HUES64 (cell line): ENCODE measurements at regions not wholly inside any gene's neighbourhood (a gene's known extent, or its start where the extent isn't known, plus 50 kb on each side); places are given as distances from the start of the nearest gene placed in this dataset.

Experiments
- H3K27ac ChIP-seq: 2 replicates; pipeline ENCODE4 v1.7.0; 2013; ENCODE audit warnings: low read depth, low read length, inconsistent platforms
- H3K27me3 ChIP-seq: 2 replicates; pipeline ENCODE4 v1.6.1; 2013; ENCODE audit warnings: mild to moderate bottlenecking, low read length; ENCODE audit not compliant: insufficient read depth
- H3K36me3 ChIP-seq: 2 replicates; pipeline ENCODE4 v1.6.1; 2013; ENCODE audit warnings: mild to moderate bottlenecking, low read length; ENCODE audit not compliant: insufficient read depth
- H3K4me1 ChIP-seq: 2 replicates; pipeline ENCODE4 v1.6.1; 2013; ENCODE audit warnings: mild to moderate bottlenecking, low read length, moderate library complexity; ENCODE audit not compliant: insufficient read depth
- H3K4me3 ChIP-seq: 2 replicates; pipeline ENCODE4 v1.5.1; 2013; ENCODE audit warnings: mild to moderate bottlenecking, low read length, moderate library complexity
- H3K9ac ChIP-seq: 2 replicates; pipeline ENCODE4 v1.6.1; 2013; ENCODE audit warnings: mild to moderate bottlenecking, low read depth, low read length
- H3K9me3 ChIP-seq: 2 replicates; pipeline ENCODE4 v1.6.1; 2013; ENCODE audit warnings: low read depth, low read length; ENCODE audit not compliant: insufficient read depth
- WGBS: fragments of 150-250, 120-280 bp; methylation state at CpG from one replicate; pipeline ENCODE4 v1.1.7; 2013; ENCODE audit warnings: missing lambda C conversion rate; 5-methylcytosine and 5-hydroxymethylcytosine counted together

- Histone ChIP-seq H3K27ac (no peak overlapping the region), H3K9me3 (no peaks in the 10 kb centered on the region), H3K4me3 (no peak overlapping the region), H3K4me1 (no peaks in the 10 kb centered on the region), H3K36me3 (no peaks in the 10 kb centered on the region), H3K27me3 (no peaks in the 10 kb centered on the region), H3K9ac (no peak overlapping the region)
- WGBS = 74% methylated on average over 2 of the region's 2 CpGs
These were observed 97.4 kb downstream of the SETD4 start for GRCh38 chr21:35962917-35963316.

GRCh38 chr21:35954066-35954465 lies 106.3 kb downstream of the SETD4 start:
- no peak overlapping the region for H3K9ac ChIP-seq
- no peak overlapping the region for H3K27ac ChIP-seq
- WGBS = 96% methylated on average over 4 of the region's 4 CpGs
- H3K36me3 ChIP-seq = no peaks in the 10 kb centered on the region
- no peaks in the 10 kb centered on the region for H3K4me1 ChIP-seq
- no peaks in the 10 kb centered on the region for H3K27me3 ChIP-seq
- no peak overlapping the region for H3K4me3 ChIP-seq
- no peaks in the 10 kb centered on the region for H3K9me3 ChIP-seq

GRCh38 chr21:35953597-35953996 lies 106.7 kb downstream of the SETD4 start:
- no peak overlapping the region for H3K9ac ChIP-seq

GRCh38 chr21:35952651-35953340 lies 107.5 kb downstream of the SETD4 start:
- H3K4me3 ChIP-seq = no peak overlapping the region
- WGBS = 98% methylated on average over 2 of the region's 2 CpGs
- H3K9me3 ChIP-seq = no peaks in the 10 kb centered on the region
- H3K27me3 ChIP-seq = no peaks in the 10 kb centered on the region
- H3K36me3 ChIP-seq = no peaks in the 10 kb centered on the region
- H3K9ac ChIP-seq = no peak overlapping the region
- no peak overlapping the region for H3K27ac ChIP-seq
- H3K4me1 ChIP-seq = no peaks in the 10 kb centered on the region

More at GRCh38 chr21:35953597-35953996, 106.7 kb downstream of the SETD4 start:
- no peaks in the 10 kb centered on the region for H3K4me1 ChIP-seq
- WGBS = 88% methylated on average over 2 of the region's 2 CpGs
- H3K27me3 ChIP-seq = no peaks in the 10 kb centered on the region
- no peak overlapping the region for H3K4me3 ChIP-seq
- H3K27ac ChIP-seq = no peak overlapping the region
- no peaks in the 10 kb centered on the region for H3K9me3 ChIP-seq
- H3K36me3 ChIP-seq = no peaks in the 10 kb centered on the region

- Histone ChIP-seq H3K9me3 (no peaks in the 10 kb centered on the region), H3K36me3 (no peaks in the 10 kb centered on the region), H3K9ac (no peak overlapping the region), H3K4me1 (no peaks in the 10 kb centered on the region), H3K27me3 (no peaks in the 10 kb centered on the region), H3K4me3 (no peak overlapping the region), H3K27ac (no peak overlapping the region)
- 100% methylated on average over 1 of the region's 1 CpG for WGBS
These were observed 111.3 kb downstream of the SETD4 start for GRCh38 chr21:35948982-35949381.

GRCh38 chr21:35945089-35945671 lies 115.1 kb downstream of the SETD4 start:
- Histone ChIP-seq H3K36me3 (no peaks in the 10 kb centered on the region), H3K27me3 (no peaks in the 10 kb centered on the region), H3K9me3 (no peaks in the 10 kb centered on the region), H3K4me3 (no peak overlapping the region), H3K4me1 (no peaks in the 10 kb centered on the region), H3K9ac (no peak overlapping the region), H3K27ac (no peak overlapping the region)
- 96% methylated on average over 6 of the region's 6 CpGs for WGBS

- Histone ChIP-seq H3K9ac (no peak overlapping the region), H3K9me3 (no peaks in the 10 kb centered on the region), H3K36me3 (no peaks in the 10 kb centered on the region), H3K27me3 (no peaks in the 10 kb centered on the region), H3K4me3 (no peak overlapping the region), H3K4me1 (no peaks in the 10 kb centered on the region), H3K27ac (no peak overlapping the region)
- WGBS = 96% methylated on average over 3 of the region's 3 CpGs
These were observed 116.6 kb downstream of the SETD4 start for GRCh38 chr21:35943752-35944151.

- no peak overlapping the region for H3K4me3 ChIP-seq
- 92% methylated on average over 8 of the region's 8 CpGs for WGBS
- H3K27ac ChIP-seq = no peak overlapping the region
- no peak overlapping the region for H3K9ac ChIP-seq
- no peaks in the 10 kb centered on the region for H3K36me3 ChIP-seq
- no peaks in the 10 kb centered on the region for H3K4me1 ChIP-seq
- no peaks in the 10 kb centered on the region for H3K27me3 ChIP-seq
- H3K9me3 ChIP-seq = no peaks in the 10 kb centered on the region
These were observed 117.8 kb downstream of the SETD4 start for GRCh38 chr21:35942211-35943144.

- no peak overlapping the region for H3K4me3 ChIP-seq
- H3K27me3 ChIP-seq = no peaks in the 10 kb centered on the region
- no peaks in the 10 kb centered on the region for H3K9me3 ChIP-seq
- H3K27ac ChIP-seq = no peak overlapping the region
- no peak overlapping the region for H3K9ac ChIP-seq
- no peaks in the 10 kb centered on the region for H3K36me3 ChIP-seq
- WGBS = 48% methylated on average over 10 of the region's 11 CpGs
- H3K4me1 ChIP-seq = no peaks in the 10 kb centered on the region
These were observed 120.0 kb downstream of the SETD4 start for GRCh38 chr21:35940074-35940927.

- H3K4me1 ChIP-seq = no peaks in the 10 kb centered on the region
- no peak overlapping the region for H3K9ac ChIP-seq
- H3K9me3 ChIP-seq = no peaks in the 10 kb centered on the region
- no peak overlapping the region for H3K27ac ChIP-seq
- H3K36me3 ChIP-seq = no peaks in the 10 kb centered on the region
- H3K27me3 ChIP-seq = no peaks in the 10 kb centered on the region
- H3K4me3 ChIP-seq = no peak overlapping the region
- WGBS = 93% methylated on average over 2 of the region's 2 CpGs
These were observed 121.9 kb downstream of the SETD4 start for GRCh38 chr21:35938446-35938845.
